T1000 (cell line): ENCODE measurements at regions not wholly inside any gene's neighbourhood (a gene's known extent, or its start where the extent isn't known, plus 50 kb on each side); places are given as distances from the start of the nearest gene placed in this dataset.

Experiments used
- DNase-seq: peaks from one replicate; lab custom pipeline; 2025; ENCODE audit warnings: mixed read lengths; lab: John Stamatoyannopoulos, UW

GRCh38 chr2:64769392-64770044, 115.8 kb upstream of the SERTAD2 start:
- no peak for DNase-seq

GRCh38 chr2:64770137-64770780, 116.5 kb upstream of the SERTAD2 start:
- DNase-seq = no peak

DNA sequence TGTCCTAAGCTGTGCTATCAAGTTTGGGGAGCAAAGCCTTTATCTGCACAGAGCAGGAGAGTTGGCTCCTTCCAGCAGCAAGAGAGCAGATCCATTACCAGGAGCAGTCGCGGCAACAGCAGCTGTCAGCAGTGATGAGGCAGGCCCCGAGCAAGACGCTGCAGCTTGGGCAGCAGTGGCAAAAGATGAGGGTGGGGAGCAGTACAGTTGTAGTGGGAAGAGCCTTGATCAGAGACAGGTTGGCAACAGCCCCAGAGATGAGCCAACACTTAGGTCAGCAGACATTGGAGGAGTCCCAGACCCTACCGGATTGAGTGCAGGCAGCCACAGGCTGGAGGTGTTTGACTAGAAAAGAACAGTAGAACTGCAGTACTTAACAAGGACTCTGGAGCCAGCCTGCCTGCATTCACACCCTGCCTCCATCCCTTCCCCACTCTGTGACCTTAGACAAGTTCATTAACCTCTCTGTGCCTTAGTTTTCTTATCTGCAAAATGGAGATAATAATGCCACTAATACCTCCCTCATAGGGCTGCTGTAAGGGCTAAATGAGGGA, 117.1 kb upstream of the SERTAD2 start:
- DNase-seq = peak; percentile 70

GRCh38 chr2:64771737-64772136, 118.0 kb upstream of the SERTAD2 start:
- DNase-seq = no peak

- DNase-seq = no peak
Measured at GRCh38 chr2:64773461-64774118, 119.9 kb upstream of the SERTAD2 start.

- DNase-seq = no peak
Measured at GRCh38 chr2:64777841-64778240, 124.1 kb upstream of the SERTAD2 start.

DNA sequence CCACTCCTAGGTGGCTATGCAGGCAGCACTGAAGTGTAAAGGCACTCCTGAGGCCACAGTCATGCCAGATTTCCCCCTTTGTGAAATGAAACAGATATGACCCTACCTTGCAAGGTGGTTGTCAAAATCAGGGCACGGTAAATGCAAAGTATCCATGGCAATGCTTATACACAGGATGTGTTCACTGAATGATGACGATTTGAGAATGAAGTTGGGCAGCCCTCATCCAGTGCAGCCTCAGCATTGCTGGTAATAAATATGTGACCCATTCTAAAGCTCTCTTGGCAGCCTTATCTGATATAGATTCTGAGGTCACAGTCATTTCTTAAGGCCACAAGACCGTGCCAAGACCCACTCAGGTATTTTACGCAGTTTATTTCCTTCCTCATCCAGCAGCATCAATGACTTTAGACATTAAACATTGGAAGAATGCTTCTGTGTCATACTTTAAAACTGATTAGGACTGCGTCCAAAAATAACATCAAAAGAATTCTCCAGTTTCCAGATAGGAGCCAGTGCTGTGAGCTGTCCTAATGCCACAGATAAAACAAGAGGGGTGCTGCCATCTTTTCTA, 125.5 kb upstream of the SERTAD2 start:
- DNase-seq = peak; percentile 39

- no peak for DNase-seq
Measured at GRCh38 chr2:64780041-64780440, 126.3 kb upstream of the SERTAD2 start.

- DNase-seq = no peak
Measured at GRCh38 chr2:64781711-64782390, 128.1 kb upstream of the SERTAD2 start.

DNA sequence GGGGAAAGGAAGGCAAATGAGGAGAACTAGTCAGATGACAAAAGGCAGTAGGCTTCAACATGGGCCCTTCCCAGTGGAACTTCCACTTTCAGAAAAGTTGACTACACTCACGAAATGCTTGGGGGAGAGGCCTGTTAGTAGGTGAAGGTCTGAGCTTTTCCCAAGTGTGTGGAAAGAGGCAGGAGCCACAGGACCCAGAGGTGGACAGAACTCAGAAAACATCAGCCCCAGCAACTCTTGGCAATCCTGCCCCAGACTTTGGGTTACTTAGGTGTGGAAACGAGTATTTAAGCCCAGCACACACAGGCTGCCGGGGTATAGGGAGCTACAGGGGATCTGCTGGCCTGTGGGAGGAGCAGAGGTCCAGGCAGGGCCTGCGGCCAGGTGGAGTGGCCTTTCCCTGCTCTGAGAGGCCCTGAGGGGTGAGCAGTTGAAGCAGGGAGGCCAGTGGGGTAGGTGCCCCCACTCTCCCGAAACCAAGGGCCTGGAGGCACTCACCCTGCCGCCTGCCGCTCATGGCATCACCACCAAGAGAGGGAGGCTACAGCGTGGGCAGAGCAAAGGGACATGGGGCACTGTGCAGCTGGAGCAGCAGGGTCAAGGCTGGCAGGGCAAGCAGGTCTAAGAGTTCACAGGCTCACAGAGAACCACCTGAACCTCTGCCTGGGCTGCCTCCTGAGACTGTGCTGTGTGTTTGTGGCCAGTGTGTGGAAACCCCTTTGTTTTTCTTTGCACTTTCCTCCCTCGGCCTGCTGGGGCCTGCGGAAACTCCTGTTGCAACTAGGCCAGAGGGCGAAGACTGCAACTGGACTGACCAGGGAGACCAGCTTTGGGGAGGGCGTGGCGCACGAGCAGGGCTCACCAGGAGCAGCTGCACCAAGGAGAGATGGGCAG, 130.7 kb upstream of the SERTAD2 start:
- DNase-seq = no peak

- no peak for DNase-seq
Measured at GRCh38 chr2:64785245-64785644, 131.5 kb upstream of the SERTAD2 start.

- DNase-seq = no peak
Measured at GRCh38 chr2:64786343-64787018, 132.8 kb upstream of the SERTAD2 start.

- DNase-seq = no peak
Measured at GRCh38 chr2:64787019-64787365, 133.3 kb upstream of the SERTAD2 start.

DNA sequence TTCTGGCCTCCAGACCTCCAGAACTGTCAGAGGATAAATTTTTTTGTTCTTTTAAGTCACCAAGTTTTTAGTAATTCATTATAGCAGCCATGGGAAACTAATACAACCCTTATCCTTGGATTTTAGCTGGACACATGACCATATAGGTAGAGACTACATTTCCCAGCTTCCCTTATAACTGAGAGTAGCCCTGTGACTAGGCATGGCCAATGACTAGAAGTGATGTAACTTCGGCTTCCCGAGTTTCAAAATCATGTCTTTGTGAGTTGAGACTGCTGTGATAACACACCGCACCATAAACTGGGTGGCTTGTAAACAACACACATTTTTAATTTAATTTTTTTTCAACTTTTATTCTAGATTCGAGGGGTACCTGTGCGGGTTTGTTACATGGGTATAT, 134.0 kb upstream of the SERTAD2 start:
- no peak for DNase-seq

- DNase-seq = no peak
Measured at GRCh38 chr2:64789466-64790320, 136.0 kb upstream of the SERTAD2 start.

DNA sequence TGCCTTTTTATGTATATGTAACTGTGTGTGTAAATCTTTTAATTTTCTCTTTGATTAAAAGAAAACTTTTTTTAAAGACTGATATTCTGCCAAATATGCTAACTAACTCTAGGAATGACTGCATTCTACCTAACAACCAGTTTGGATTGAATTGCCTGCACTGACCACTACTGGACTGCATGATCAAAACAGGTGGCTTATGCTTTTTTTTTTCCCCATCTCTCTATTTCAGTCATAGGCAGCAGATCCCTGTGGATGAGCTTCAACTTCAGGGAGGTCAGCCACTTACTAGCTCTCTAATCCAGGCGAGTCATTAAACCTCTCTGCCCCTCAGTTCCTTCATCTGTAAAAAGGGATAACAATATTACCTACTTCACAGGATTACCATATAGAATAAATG, 138.6 kb upstream of the SERTAD2 start:
- DNase-seq = no peak

DNA sequence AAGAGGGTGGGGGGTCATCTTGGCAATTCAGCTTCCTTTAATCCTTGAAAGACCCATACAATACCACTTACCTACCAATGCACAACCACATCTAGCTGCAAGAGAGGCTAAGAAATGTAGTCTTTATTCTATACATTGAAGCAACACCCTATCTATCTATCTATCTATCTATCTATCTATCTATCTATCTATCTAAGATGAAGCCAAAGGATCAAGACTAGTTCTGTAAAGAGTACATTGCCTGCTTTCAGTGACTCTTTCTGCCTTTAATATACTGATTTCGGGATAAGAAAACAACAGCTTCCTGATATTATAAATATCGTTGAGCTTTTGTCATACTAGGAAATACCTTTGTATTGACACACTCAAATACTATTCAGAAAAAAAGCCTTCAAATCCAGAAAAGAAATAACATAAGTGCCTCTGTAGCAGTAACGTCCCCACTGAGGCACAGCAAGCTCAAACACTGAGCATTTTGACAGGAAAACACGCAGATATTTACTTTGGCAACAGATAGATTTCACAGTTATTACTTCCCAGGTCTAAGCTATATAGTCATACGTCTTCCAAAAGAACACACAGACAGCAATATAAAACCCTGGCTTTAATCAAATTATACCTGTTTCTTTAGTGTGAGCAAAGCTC, 139.4 kb upstream of the SERTAD2 start:
- DNase-seq = no peak

DNA sequence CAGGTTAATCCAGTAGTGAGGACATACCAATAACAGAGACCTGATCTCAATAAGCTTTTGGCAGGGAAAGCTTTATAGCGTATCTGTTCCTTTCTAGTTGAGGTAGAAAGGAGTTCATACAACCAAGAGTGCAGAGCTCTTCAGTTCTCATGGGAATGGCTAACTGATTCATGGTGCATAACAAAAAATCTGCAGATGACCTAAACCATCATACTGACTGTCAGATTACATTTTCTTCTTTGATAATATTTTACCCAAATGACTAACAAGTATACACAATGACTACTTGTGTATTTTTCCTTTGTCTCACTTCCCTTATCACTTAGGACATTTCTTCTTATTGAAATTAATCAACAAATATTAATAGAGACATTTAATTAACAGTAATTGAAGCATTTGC, 140.0 kb upstream of the SERTAD2 start:
- DNase-seq = no peak

- no peak for DNase-seq
Measured at GRCh38 chr2:64794426-64794995, 140.8 kb upstream of the SERTAD2 start.
